ENCODE measurements at regions not wholly inside any gene's neighbourhood (a gene's known extent, or its start where the extent isn't known, plus 50 kb on each side); places are given as distances from the start of the nearest gene placed in this dataset.

GRCh38 chr15:87293031-87293430 lies 963.5 kb downstream of the NTRK3 start:
- no peak for TF ChIP-seq CTCF (IDR thresholded peaks at IDR 0.05; ENCODE audit: extremely low read depth, insufficient read depth, missing control alignments)
- DNase-seq (ENCODE audit: low spot score): no peak
- in situ Hi-C loops (cut with MboI; ENCODE audit: low pct_unique_long_range_greater_than_20kb, low sequenced_read_pairs, unreplicated experiment): no loop called here

GRCh38 chr15:87287156-87287555 lies 969.4 kb downstream of the NTRK3 start:
- in situ Hi-C loops (cut with MboI; ENCODE audit: low pct_unique_long_range_greater_than_20kb, low sequenced_read_pairs, unreplicated experiment): no loop called here

GRCh38 chr15:87269566-87269965 lies 987.0 kb downstream of the NTRK3 start:
- TF ChIP-seq CTCF (IDR thresholded peaks at IDR 0.05; ENCODE audit: extremely low read depth, insufficient read depth, missing control alignments): no peak
- in situ Hi-C loops (cut with MboI; ENCODE audit: low pct_unique_long_range_greater_than_20kb, low sequenced_read_pairs, unreplicated experiment): no loop called here
- DNase-seq (ENCODE audit: low spot score): no peak

More at GRCh38 chr15:87287156-87287555, 969.4 kb downstream of the NTRK3 start:
- no peak for TF ChIP-seq CTCF (IDR thresholded peaks at IDR 0.05; ENCODE audit: extremely low read depth, insufficient read depth, missing control alignments)
- DNase-seq (ENCODE audit: low spot score): no peak

GRCh38 chr15:87268675-87269074 lies 987.9 kb downstream of the NTRK3 start:
- in situ Hi-C loops (cut with MboI; ENCODE audit: low pct_unique_long_range_greater_than_20kb, low sequenced_read_pairs, unreplicated experiment): no loop called here
- DNase-seq (ENCODE audit: low spot score): no peak
- TF ChIP-seq CTCF (IDR thresholded peaks at IDR 0.05; ENCODE audit: extremely low read depth, insufficient read depth, missing control alignments): no peak

- DNase-seq (ENCODE audit: low spot score): no peak
- in situ Hi-C loops (cut with MboI; ENCODE audit: low pct_unique_long_range_greater_than_20kb, low sequenced_read_pairs, unreplicated experiment): no loop called here
Measured at GRCh38 chr15:87267798-87268197, 988.7 kb downstream of the NTRK3 start.

GRCh38 chr15:87263871-87264270 lies 992.7 kb downstream of the NTRK3 start:
- no peak for DNase-seq (ENCODE audit: low spot score)
- in situ Hi-C loops (cut with MboI; ENCODE audit: low pct_unique_long_range_greater_than_20kb, low sequenced_read_pairs, unreplicated experiment): no loop called here
- no peak for TF ChIP-seq CTCF (IDR thresholded peaks at IDR 0.05; ENCODE audit: extremely low read depth, insufficient read depth, missing control alignments)

More at GRCh38 chr15:87267798-87268197, 988.7 kb downstream of the NTRK3 start:
- TF ChIP-seq CTCF (IDR thresholded peaks at IDR 0.05; ENCODE audit: extremely low read depth, insufficient read depth, missing control alignments): no peak

GRCh38 chr15:87263296-87263695 lies 993.2 kb downstream of the NTRK3 start:
- in situ Hi-C loops (cut with MboI; ENCODE audit: low pct_unique_long_range_greater_than_20kb, low sequenced_read_pairs, unreplicated experiment): no loop called here
- no peak for DNase-seq (ENCODE audit: low spot score)
- TF ChIP-seq CTCF (IDR thresholded peaks at IDR 0.05; ENCODE audit: extremely low read depth, insufficient read depth, missing control alignments): no peak
